OCI-LY3 (cell line): ENCODE measurements at regions not wholly inside any gene's neighbourhood (a gene's known extent, or its start where the extent isn't known, plus 50 kb on each side); places are given as distances from the start of the nearest gene placed in this dataset.
A peak's percentile ranks its signal among the peaks of the same experiment; 100 is the strongest.

ENCODE experiments used
- H2AFZ ChIP-seq: fragments of 200-600, 300-600 bp; shearing (Covaris generic); 2 replicates; pipeline ENCODE4 v1.6.0; 2014; ENCODE audit warnings: antibody characterized with exemption, low read depth, low read length
- H3K27ac ChIP-seq: fragments of 200-600, 300-600 bp; sonication (generic); 2 replicates; pipeline ENCODE4 v1.5.1; 2014; ENCODE audit warnings: mild to moderate bottlenecking, low read length, moderate library complexity, mixed read lengths
- H3K27me3 ChIP-seq: fragments of 200-600, 300-600 bp; sonication (generic); 2 replicates; pipeline ENCODE4 v1.6.1; 2014; ENCODE audit warnings: low read depth, low read length, mixed read lengths
- H3K36me3 ChIP-seq: fragments of 200-600, 300-600 bp; sonication (generic); replicated peaks from 2 replicates; pipeline ENCODE3; 2014; ENCODE audit warnings: low read depth, low read length, mixed read lengths
- H3K4me1 ChIP-seq: fragments of 300-600, 200-600 bp; sonication (generic); 2 replicates; pipeline ENCODE4 v1.6.1; 2014; ENCODE audit warnings: low read length, mixed read lengths
- H3K4me2 ChIP-seq: fragments of 200-600, 300-600 bp; sonication (generic); 2 replicates; pipeline ENCODE4 v1.6.1; 2014; ENCODE audit warnings: low read length, mixed read lengths
- H3K4me3 ChIP-seq: fragments of 300-600, 200-600 bp; sonication (generic); 2 replicates; pipeline ENCODE4 v1.5.1; 2014; ENCODE audit warnings: antibody characterized with exemption, mild to moderate bottlenecking, low read length, moderate library complexity
- H3K79me2 ChIP-seq: fragments of 300-600, 200-600 bp; shearing (Covaris generic); 2 replicates; pipeline ENCODE4 v1.6.1; 2014; ENCODE audit warnings: mild to moderate bottlenecking, low read length, mixed read lengths
- H3K9ac ChIP-seq: fragments of 300-600, 200-600 bp; shearing (Covaris generic); 2 replicates; pipeline ENCODE4 v1.6.0; 2014; ENCODE audit warnings: mild to moderate bottlenecking, low read length, moderate library complexity
- H3K9me3 ChIP-seq: fragments of 200-600, 300-600 bp; shearing (Covaris generic); 2 replicates; pipeline ENCODE4 v1.6.1; 2014; ENCODE audit warnings: low read length, mixed read lengths; ENCODE audit not compliant: insufficient read depth
- H4K20me1 ChIP-seq: fragments of 200-600, 300-600 bp; sonication (generic); 2 replicates; pipeline ENCODE4 v1.6.1; 2016; ENCODE audit warnings: low read length, mixed read lengths; ENCODE audit not compliant: insufficient read depth
- CTCF ChIP-seq: fragments of 200-600, 300-600 bp; sonication (generic); IDR thresholded peaks from 2 replicates; pipeline ENCODE4 v1.5.1; 2014; ENCODE audit warnings: antibody characterized with exemption, low read length, low read depth
- EZH2phosphoT487 ChIP-seq: fragments of 200-600 bp; shearing (Covaris generic); IDR thresholded peaks from 2 replicates; pipeline ENCODE4 v1.6.1; 2018; ENCODE audit warnings: antibody characterized with exemption, mixed run types, low read depth

GRCh38 chr20:51968151-51968550, 165.8 kb upstream of the SALL4 start:
- H3K4me3 ChIP-seq, result no peak overlapping the region
- no peak overlapping the region for H3K27ac ChIP-seq
- H2AFZ ChIP-seq, result no peak overlapping the region
- no peak for TF ChIP-seq CTCF
- no peak for TF ChIP-seq EZH2phosphoT487
- no peak overlapping the region for H3K4me2 ChIP-seq
- H4K20me1 ChIP-seq, result no peaks in the 10 kb centered on the region
- H3K36me3 ChIP-seq, result no peaks in the 10 kb centered on the region
- no peaks in the 10 kb centered on the region for H3K9me3 ChIP-seq
- H3K9ac ChIP-seq, result no peak overlapping the region
- no peaks in the 10 kb centered on the region; the same call in none of the 2 replicates for H3K27me3 ChIP-seq
- H3K4me1 ChIP-seq, result no peaks in the 10 kb centered on the region
- no peaks in the 10 kb centered on the region for H3K79me2 ChIP-seq

- TF ChIP-seq EZH2phosphoT487 (no peak), CTCF (peak; percentile 77)
- H3K27ac ChIP-seq, result no peak overlapping the region
- no peaks in the 10 kb centered on the region for H4K20me1 ChIP-seq
- H2AFZ ChIP-seq, result no peak overlapping the region
- no peaks in the 10 kb centered on the region for H3K36me3 ChIP-seq
- H3K27me3 ChIP-seq, result peaks cover 7% of the 10 kb centered on the region
- H3K4me1 ChIP-seq, result no peaks in the 10 kb centered on the region
- H3K9me3 ChIP-seq, result no peaks in the 10 kb centered on the region
- H3K4me3 ChIP-seq, result no peak overlapping the region
- no peak overlapping the region for H3K4me2 ChIP-seq
- H3K9ac ChIP-seq, result no peak overlapping the region
- no peaks in the 10 kb centered on the region for H3K79me2 ChIP-seq
Measured at GRCh38 chr20:51966296-51966971, 164.1 kb upstream of the SALL4 start.

GRCh38 chr20:51961964-51962761, 159.8 kb upstream of the SALL4 start:
- Histone ChIP-seq H3K9ac (no peak overlapping the region), H3K27ac (no peak overlapping the region), H4K20me1 (no peaks in the 10 kb centered on the region), H3K9me3 (no peaks in the 10 kb centered on the region), H3K4me3 (no peak overlapping the region), H3K4me1 (no peaks in the 10 kb centered on the region), H2AFZ (no peak overlapping the region), H3K36me3 (no peaks in the 10 kb centered on the region), H3K4me2 (no peak overlapping the region), H3K27me3 (peaks cover 17% of the 10 kb centered on the region), H3K79me2 (no peaks in the 10 kb centered on the region)
- TF ChIP-seq CTCF (no peak), EZH2phosphoT487 (no peak)

GRCh38 chr20:51960047-51960675, 157.8 kb upstream of the SALL4 start:
- H3K4me1 ChIP-seq, result no peaks in the 10 kb centered on the region
- no peak overlapping the region for H3K27ac ChIP-seq
- H3K9me3 ChIP-seq, result no peaks in the 10 kb centered on the region
- no peak overlapping the region for H3K4me2 ChIP-seq
- H4K20me1 ChIP-seq, result no peaks in the 10 kb centered on the region
- no peak for TF ChIP-seq EZH2phosphoT487
- TF ChIP-seq CTCF, result no peak
- H3K27me3 ChIP-seq, result peaks cover 17% of the 10 kb centered on the region
- no peak overlapping the region for H3K4me3 ChIP-seq
- no peak overlapping the region for H2AFZ ChIP-seq
- no peaks in the 10 kb centered on the region for H3K79me2 ChIP-seq
- no peaks in the 10 kb centered on the region for H3K36me3 ChIP-seq
- no peak overlapping the region for H3K9ac ChIP-seq
